HG02981 (cell line): ENCODE measurements at regions not wholly inside any gene's neighbourhood (a gene's known extent, or its start where the extent isn't known, plus 50 kb on each side); places are given as distances from the start of the nearest gene placed in this dataset.
"Not testable (repeated sequence)": the region's sequence is repeated elsewhere in the genome, so short reads cannot be mapped to it uniquely, and the experiment has no call there.

Experiments
- ATAC-seq: cut with Tn5 transposase; IDR thresholded peaks from one replicate; pipeline ENCODE4 v1.9.1; 2021; ENCODE audit warnings: mild to moderate bottlenecking, moderate library complexity; ENCODE audit not compliant: unreplicated experiment

DNA sequence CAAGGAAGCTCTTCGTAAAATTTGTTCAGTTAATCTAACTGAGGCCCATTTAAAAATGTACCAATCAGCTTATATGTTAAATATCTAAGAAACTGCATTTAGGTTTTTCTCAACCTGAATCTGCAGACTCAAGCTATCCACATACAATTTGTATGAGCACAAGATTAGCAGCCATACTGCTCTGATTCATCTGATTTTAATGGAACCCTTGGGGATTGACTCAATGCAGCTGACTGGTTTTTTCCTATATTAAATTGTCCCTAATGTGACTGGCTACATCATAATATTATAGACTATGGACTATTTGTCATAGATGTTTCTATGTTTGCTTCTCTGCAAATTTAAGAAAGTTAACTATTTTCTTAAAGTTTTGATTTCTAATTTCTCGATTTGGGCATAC, 451.0 kb upstream of the TUSC1 start:
- no peak for ATAC-seq

DNA sequence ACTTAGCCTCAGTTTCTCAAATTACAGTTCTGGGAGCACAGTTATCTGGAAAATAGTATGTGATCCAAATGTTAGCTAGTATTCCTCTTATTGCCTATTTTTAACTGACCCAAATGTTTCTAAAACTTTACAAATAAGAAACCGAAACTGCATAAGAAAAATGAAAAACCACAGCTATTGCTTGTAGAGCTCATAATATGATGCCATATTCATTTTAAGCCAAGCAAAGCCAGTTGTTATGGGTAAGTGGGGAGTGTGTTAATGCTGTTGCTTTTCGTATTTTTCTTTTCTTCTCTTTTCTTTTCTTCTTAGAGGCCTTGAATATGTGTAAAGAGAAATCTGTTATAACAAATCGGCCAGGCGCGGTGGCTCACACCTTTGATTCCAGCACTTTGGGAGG, 447.4 kb upstream of the TUSC1 start:
- no peak for ATAC-seq

DNA sequence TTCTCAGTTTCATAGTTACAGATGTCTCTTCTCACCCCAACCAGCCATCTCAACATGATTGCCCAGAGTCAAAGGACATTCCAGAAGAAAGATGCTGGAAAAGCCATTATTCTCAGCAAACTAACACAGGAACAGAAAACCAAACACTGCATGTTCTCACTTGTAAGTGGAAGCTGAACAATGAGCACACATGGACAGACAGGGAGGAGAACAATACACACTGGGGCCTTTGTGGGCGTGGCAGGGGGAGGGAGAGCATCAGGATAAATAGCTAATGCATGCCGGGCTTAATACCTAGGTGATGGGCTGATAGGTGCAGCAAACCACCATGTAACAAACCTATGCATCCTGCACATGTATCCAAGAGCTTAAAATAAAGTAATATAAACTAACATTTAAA, 437.8 kb upstream of the TUSC1 start:
- ATAC-seq: not testable (repeated sequence)

DNA sequence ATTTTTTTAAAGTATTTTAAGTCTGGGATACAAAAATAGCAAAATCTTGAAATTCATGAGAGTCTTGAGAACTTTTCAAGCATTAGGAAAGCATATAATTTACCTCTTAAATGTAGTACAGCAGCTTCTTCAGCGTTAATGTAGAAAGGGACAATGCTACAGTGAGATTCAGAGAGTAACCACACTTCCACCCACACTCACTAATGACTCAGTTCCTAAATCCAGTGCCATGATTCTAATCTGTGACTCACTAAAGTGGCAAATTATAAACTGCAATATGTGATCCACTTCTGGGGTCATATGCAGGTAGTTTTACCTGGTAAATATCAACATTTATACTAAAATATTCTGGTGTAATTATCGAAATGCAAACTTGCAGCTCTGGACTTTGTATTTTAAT, 434.5 kb upstream of the TUSC1 start:
- no peak for ATAC-seq

DNA sequence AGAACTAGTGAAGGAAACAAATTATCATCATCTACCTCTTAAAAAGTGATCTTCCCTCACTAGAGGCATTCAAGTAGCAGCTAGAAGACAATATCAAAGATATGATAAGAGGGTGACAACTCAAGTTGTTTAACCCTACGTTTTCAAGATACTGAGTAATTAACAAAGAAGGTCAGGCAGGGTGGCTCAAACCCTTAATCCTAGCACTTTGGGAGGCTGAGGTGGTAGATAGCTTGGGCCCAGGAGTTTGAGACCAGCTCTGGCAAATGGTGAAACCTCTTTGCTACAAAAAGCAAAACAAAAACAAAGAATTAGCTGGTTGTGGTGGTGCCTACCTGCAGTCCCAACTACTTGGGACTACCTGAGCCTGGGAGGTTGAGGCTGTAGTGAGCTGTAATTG, 408.2 kb upstream of the TUSC1 start:
- ATAC-seq: no peak

- ATAC-seq: no peak
These were observed 403.6 kb upstream of the TUSC1 start for GRCh38 chr9:26081847-26082246.

DNA sequence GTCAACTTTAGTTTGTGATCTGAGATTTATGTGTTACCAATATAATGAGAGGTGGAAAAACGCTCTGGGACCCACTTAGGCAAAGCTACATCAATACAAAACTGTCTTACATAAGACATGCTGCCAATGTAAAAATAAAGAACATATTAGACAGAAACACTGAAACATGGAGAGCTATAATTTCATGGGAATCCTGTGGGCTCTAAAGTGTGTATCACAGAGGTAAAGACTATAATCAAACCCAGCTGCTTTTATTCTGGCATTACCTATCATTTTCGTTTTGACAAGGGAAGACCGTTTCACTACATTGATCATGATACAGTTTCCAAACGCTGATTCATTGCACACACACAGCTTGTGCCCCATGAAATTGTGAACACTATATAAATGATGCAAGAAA, 400.5 kb upstream of the TUSC1 start:
- no peak for ATAC-seq

DNA sequence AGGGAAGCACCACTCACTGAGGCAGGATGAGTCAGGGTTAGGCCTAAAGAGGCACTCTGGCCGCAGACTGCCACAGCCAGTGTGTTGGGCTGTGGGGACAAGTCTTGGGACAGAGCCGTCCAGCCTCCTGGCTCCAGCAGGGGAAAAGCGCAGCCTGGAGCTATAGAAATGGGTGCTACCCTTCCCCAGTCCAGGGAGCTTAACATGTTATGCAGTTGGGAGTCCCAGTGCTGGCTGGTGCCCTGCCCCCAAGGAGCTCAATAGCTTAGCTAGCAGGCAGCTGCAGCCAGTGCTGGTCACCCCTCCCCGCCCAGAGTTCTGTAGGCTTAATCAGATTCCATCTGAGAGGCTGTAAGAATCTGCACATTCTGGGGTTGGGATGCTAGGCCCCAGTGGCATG, 399.6 kb upstream of the TUSC1 start:
- ATAC-seq: no peak

- ATAC-seq: no peak
These were observed 389.4 kb upstream of the TUSC1 start for GRCh38 chr9:26067608-26068007.

DNA sequence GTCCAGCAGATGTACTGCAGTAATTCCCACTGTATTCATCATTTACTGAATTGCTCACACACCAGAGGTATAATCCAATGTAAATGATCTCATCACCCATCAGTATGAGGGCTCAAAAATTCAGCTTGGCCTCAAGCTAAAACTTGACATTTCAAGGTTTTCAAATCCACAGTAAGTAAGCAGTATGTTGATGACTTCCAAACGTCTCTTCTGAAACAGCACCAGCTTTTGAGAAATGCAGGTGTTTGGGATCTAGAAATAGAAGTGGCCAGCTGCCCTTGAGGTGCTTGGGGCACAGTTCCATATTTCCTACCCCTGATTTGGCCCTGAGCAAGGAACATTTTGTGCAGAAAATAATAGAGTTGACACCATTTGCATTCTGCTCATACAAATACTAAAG, 388.0 kb upstream of the TUSC1 start:
- ATAC-seq: no peak

DNA sequence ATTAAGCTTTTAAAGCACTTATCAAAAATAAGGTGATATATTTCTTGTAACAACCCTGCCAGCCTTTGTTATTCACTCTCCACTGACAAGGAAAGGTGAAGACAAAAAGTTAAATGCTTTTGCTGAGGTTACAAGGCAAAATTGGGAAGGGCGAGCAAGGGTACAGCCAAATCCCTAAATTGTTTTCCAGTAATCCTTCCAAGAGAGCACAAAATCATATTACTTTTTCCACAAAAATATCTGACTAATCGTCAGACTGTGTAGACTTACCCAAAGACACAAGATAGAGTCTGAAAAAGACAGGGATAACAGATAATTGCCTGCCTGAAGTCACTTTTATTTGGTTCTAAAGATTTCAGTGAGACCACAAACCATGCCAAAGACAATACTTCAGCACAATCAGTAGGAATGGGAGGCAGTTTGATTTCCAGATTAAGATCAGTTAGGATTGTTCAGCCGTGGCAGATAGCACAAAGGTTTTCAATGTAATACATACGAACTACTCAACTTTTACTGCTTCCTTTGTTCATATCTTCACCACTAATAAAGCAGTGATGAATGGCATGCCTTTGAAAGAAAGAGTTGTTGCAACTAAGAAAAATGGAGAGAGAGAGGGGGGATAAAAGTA, 383.8 kb upstream of the TUSC1 start:
- ATAC-seq: no peak

- no peak for ATAC-seq
These were observed 380.1 kb upstream of the TUSC1 start for GRCh38 chr9:26058111-26058895.

GRCh38 chr9:26057050-26057449, 378.8 kb upstream of the TUSC1 start:
- ATAC-seq: no peak

- no peak for ATAC-seq
These were observed 376.6 kb upstream of the TUSC1 start for GRCh38 chr9:26054600-26055520.

GRCh38 chr9:26053954-26054353, 375.7 kb upstream of the TUSC1 start:
- no peak for ATAC-seq

GRCh38 chr9:26043431-26043830, 365.2 kb upstream of the TUSC1 start:
- no peak for ATAC-seq

- ATAC-seq: no peak
These were observed 356.5 kb upstream of the TUSC1 start for GRCh38 chr9:26034786-26035185.

- ATAC-seq: no peak
These were observed 355.1 kb upstream of the TUSC1 start for GRCh38 chr9:26033336-26033735.

DNA sequence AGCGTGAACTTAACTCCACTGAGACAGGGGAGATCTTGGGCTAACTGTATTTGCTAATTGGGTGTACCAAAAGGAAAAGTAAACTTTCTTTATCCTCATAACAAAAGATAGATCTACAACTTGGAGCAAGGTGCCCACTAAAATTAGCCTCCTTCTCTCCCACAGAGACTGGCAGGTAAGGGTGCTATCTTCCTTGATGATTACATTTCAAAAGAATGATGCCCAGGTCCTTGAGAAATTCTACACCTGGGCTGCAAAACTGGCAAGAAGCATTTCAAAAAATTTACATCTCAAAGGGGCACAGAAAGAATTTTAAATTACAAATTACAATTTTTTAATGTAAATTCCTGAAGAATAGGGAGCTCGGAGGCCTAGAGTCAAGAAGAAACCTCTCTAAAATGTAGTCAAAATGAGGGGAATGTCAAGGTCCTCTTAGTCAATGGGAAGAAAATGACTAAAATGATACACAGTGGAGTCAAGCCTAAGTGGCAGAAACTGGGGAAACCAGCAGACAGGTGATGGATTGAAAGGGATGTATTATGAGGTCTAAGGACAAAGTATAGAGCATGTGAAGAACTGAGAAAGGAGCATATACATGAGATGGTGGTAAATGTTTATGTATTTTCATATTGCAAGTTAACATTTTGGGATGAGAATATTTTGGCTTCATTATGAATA, 348.3 kb upstream of the TUSC1 start:
- ATAC-seq: no peak

DNA sequence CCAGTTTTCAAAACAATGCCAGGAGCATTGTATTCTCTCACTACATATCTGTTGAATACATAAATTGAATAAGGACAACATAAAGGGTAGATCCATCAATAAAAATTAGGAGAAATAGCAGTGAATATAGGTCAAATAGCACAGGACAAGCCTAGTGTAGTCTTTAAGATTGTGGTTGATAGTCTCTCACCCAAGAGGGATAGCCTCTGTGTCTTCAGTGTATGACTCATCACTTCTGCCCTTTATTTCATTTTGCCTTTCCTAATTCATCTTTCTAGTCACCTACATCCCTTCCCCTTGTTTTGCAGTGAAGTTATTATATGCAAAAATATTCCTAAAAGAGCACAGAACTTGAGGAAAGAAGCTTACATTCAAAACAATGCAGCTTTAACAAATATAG, 335.0 kb upstream of the TUSC1 start:
- ATAC-seq: no peak

DNA sequence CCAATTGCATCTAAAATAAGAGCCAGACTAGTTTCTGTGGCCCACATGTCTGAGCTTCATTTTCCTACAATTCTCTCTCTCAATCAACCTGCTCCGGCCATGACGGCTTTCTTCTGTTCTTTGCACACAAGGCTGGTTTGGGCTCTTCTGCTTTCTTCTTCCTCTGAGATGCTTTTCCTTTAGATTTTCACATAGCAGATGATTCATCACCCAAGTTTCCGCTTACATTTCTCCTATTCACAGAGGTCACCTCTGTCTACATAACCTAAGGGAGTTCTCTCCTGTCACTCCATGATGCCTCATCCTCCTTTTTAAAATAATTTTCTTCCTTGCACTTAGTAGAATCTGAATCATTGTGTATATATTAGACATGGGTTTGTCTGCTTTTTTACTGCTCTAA, 334.6 kb upstream of the TUSC1 start:
- no peak for ATAC-seq
